Neural cell (in vitro differentiated cells): ENCODE measurements at regions not wholly inside any gene's neighbourhood (a gene's known extent, or its start where the extent isn't known, plus 50 kb on each side); places are given as distances from the start of the nearest gene placed in this dataset.
A peak's percentile ranks its signal among the peaks of the same experiment; 100 is the strongest.

Experiments used
- H2AFZ ChIP-seq: fragments of 200-600, 300-800 bp; sonication (generic), shearing (Covaris generic); 2 replicates; pipeline ENCODE4 v1.6.0; 2014; ENCODE audit warnings: low read depth, mild to moderate bottlenecking, antibody characterized with exemption, low read length, moderate library complexity
- H3F3A ChIP-seq: fragments of 200-600 bp; shearing (Covaris generic); 2 replicates; pipeline ENCODE4 v1.6.1; 2016; ENCODE audit warnings: mild to moderate bottlenecking, moderate library complexity, mixed read lengths, antibody characterized with exemption, low read length; ENCODE audit not compliant: insufficient read depth, poor library complexity, severe bottlenecking
- H3K27ac ChIP-seq: fragments of 200-600, 300-800 bp; sonication (generic), shearing (Covaris generic); 2 replicates; pipeline ENCODE4 v1.5.1; 2014; ENCODE audit warnings: mild to moderate bottlenecking, low read length, moderate library complexity
- H3K27me3 ChIP-seq: fragments of 300-800, 200-600 bp; sonication (generic), shearing (Covaris generic); 2 replicates; pipeline ENCODE4 v1.6.0; 2014; ENCODE audit warnings: mild to moderate bottlenecking, low read depth, low read length, moderate library complexity; ENCODE audit not compliant: insufficient read depth
- H3K36me3 ChIP-seq: fragments of 300-800, 200-600 bp; sonication (generic), shearing (Covaris generic); 2 replicates; pipeline ENCODE4 v1.5.1; 2014; ENCODE audit warnings: mild to moderate bottlenecking, antibody characterized with exemption, low read length, moderate library complexity; ENCODE audit not compliant: insufficient read depth
- H3K4me2 ChIP-seq: fragments of 300-800, 200-600 bp; sonication (generic), shearing (Covaris generic); 2 replicates; pipeline ENCODE4 v1.6.0; 2014; ENCODE audit warnings: mild to moderate bottlenecking, low read length
- H3K4me3 ChIP-seq: fragments of 300-800, 200-600 bp; sonication (generic), shearing (Covaris generic); 2 replicates; pipeline ENCODE4 v1.5.1; 2014; ENCODE audit warnings: mild to moderate bottlenecking, low read length, moderate library complexity
- H3K79me2 ChIP-seq: fragments of 200-600 bp; shearing (Covaris generic); replicated peaks from 2 replicates; pipeline ENCODE4 v1.6.0; 2014; ENCODE audit warnings: mild to moderate bottlenecking, low read length, moderate library complexity; ENCODE audit not compliant: insufficient read depth
- H3K9ac ChIP-seq: fragments of 300-800, 200-600 bp; sonication (generic), shearing (Covaris generic); 2 replicates; pipeline ENCODE4 v1.6.1; 2016; ENCODE audit warnings: mild to moderate bottlenecking, low read length, mixed read lengths
- H3K9me2 ChIP-seq: fragments of 200-600 bp; shearing (Covaris generic); 2 replicates; pipeline ENCODE4 v1.6.1; 2016; ENCODE audit warnings: mild to moderate bottlenecking, low read length, mixed read lengths; ENCODE audit not compliant: insufficient read depth
- H3K9me3 ChIP-seq: fragments of 200-600, 300-800 bp; sonication (generic), shearing (Covaris generic); 2 replicates; pipeline ENCODE4 v1.6.1; 2016; ENCODE audit warnings: mild to moderate bottlenecking, mixed run types, low read length, moderate library complexity, mixed read lengths
- H4K20me1 ChIP-seq: fragments of 200-600 bp; shearing (Covaris generic); 2 replicates; pipeline ENCODE4 v1.6.1; 2016; ENCODE audit warnings: mild to moderate bottlenecking, mixed run types; ENCODE audit not compliant: insufficient read depth
- CTCF ChIP-seq: fragments of 450-650 bp; IDR thresholded peaks from 2 replicates; pipeline ENCODE4 v1.5.1; 2014; ENCODE audit warnings: antibody characterized with exemption, mild to moderate bottlenecking, moderate library complexity; ENCODE audit not compliant: poor library complexity, severe bottlenecking
- MXI1 ChIP-seq: fragments of 450-650 bp; conservative IDR thresholded peaks from 2 replicates; pipeline ENCODE4 v1.6.1; 2014; ENCODE audit warnings: antibody characterized with exemption, mild to moderate bottlenecking; ENCODE audit not compliant: poor library complexity, severe bottlenecking
- POLR2AphosphoS5 ChIP-seq: IDR thresholded peaks from 2 replicates; pipeline ENCODE4 v1.6.1; 2012
- RAD21 ChIP-seq: fragments of 450-650 bp; conservative IDR thresholded peaks from 2 replicates; pipeline ENCODE4 v1.6.1; 2014; ENCODE audit warnings: antibody characterized with exemption, mild to moderate bottlenecking, moderate library complexity
- TAF1 ChIP-seq: IDR thresholded peaks from 2 replicates; pipeline ENCODE4 v1.6.1; 2012; ENCODE audit warnings: low read depth
- small RNA-seq, 3 experiments: library from RNA; depleted of rRNA; stranded (forward); fragments of <200 nt; gene quantifications; one replicate each; pipeline ENCODE3, GENCODE V24; 2012

- Histone ChIP-seq H3F3A (no peaks in the 10 kb centered on the region), H2AFZ (no peak overlapping the region), H3K9ac (no peak overlapping the region), H3K4me3 (no peak overlapping the region), H3K27me3 (no peaks in the 10 kb centered on the region), H4K20me1 (no peaks in the 10 kb centered on the region), H3K4me2 (no peak overlapping the region), H3K9me3 (no peaks in the 10 kb centered on the region), H3K27ac (no peak overlapping the region), H3K36me3 (no peaks in the 10 kb centered on the region), H3K79me2 (no peaks in the 10 kb centered on the region), H3K9me2 (peaks cover 2% of the 10 kb centered on the region)
- TF ChIP-seq POLR2AphosphoS5 (peak; percentile 17), CTCF (no peak), TAF1 (no peak), RAD21 (no peak), MXI1 (no peak)
Measured at GRCh38 chr10:94281654-94282053, 81.1 kb downstream of the NOC3L start.

- no peak for TF ChIP-seq TAF1
Measured at GRCh38 chr10:94282369-94282768, 80.4 kb downstream of the NOC3L start.

More at GRCh38 chr10:94282369-94282768, 80.4 kb downstream of the NOC3L start:
- no peaks in the 10 kb centered on the region for H3K27me3 ChIP-seq
- H3K79me2 ChIP-seq, result no peaks in the 10 kb centered on the region
- no peaks in the 10 kb centered on the region for H3K9me3 ChIP-seq
- no peaks in the 10 kb centered on the region for H3K36me3 ChIP-seq
- peaks cover 2% of the 10 kb centered on the region for H3K9me2 ChIP-seq
- no peaks in the 10 kb centered on the region for H4K20me1 ChIP-seq
- no peak overlapping the region for H3K9ac ChIP-seq
- no peak overlapping the region for H2AFZ ChIP-seq
- H3K4me3 ChIP-seq, result no peak overlapping the region
- no peak overlapping the region for H3K27ac ChIP-seq
- H3F3A ChIP-seq, result no peaks in the 10 kb centered on the region
- no peak overlapping the region for H3K4me2 ChIP-seq

Small RNAs in the stretch of these regions (small RNA-seq; reads per million reads assigned to genes)
- 0 to 0.08 (median 0.03) reads per million in 3 experiments for gene RNU6-657P
